ENCODE measurements at regions not wholly inside any gene's neighbourhood (a gene's known extent, or its start where the extent isn't known, plus 50 kb on each side); places are given as distances from the start of the nearest gene placed in this dataset.

GRCh38 chr18:22253156-22253555, 83.8 kb downstream of the GATA6 start:
- Histone ChIP-seq H3K9me3 (ENCODE audit: control insufficient read depth, insufficient read depth, low read length) (no peaks in the 10 kb centered on the region; the same call in 1 of the 2 replicates), H3K27me3 (ENCODE audit: control insufficient read depth, insufficient read depth, low read length) (peaks cover 18% of the 10 kb centered on the region), H3K27ac (ENCODE audit: low read depth, low read length) (no peak overlapping the region), H3K4me3 (ENCODE audit: low read depth, low read length) (no peak overlapping the region)
- ChIA-PET POLR2A (no interaction called here), CTCF (interaction anchor here (1.3 kb wide), 1 partner anchor 310 kb away, joined by 3 read pairs; no protein-coding TSS in a partner anchor)
- TF ChIP-seq CTCF (IDR thresholded peaks at IDR 0.05; ENCODE audit: low read depth, low read length): no peak
- DNase-seq (ENCODE audit: low read depth, low spot score): no peak

Measured in AG04450 (cell line).